ENCODE measurements at regions not wholly inside any gene's neighbourhood (a gene's known extent, or its start where the extent isn't known, plus 50 kb on each side); places are given as distances from the start of the nearest gene placed in this dataset.
A peak's percentile ranks its signal among the peaks of the same experiment; 100 is the strongest.

DNA sequence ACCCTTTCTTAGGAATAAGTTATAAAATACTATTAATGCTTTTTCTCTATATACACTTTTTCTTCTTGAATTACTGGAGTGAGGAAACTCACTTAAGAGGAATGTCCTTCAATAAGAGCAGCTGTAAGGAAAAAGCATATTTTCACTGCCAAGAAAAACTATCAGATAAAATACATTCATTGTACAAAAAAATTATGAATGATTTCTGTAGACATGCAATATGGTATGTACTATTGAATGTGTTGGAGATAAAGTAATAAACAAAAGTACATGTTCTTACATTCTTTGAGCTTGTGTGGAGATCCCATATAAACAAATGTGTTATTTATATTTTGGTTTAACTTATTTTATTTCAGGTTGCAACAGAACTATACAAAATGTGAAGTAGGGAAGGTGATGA lies 241.0 kb upstream of the ZNF717 start:
- DNase-seq (ENCODE audit: low read depth): peak; percentile 18
- no peak overlapping the region for H3K4me3 ChIP-seq (replicated peaks; ENCODE audit: low read depth, low read length)
- TF ChIP-seq, protein P1, sequence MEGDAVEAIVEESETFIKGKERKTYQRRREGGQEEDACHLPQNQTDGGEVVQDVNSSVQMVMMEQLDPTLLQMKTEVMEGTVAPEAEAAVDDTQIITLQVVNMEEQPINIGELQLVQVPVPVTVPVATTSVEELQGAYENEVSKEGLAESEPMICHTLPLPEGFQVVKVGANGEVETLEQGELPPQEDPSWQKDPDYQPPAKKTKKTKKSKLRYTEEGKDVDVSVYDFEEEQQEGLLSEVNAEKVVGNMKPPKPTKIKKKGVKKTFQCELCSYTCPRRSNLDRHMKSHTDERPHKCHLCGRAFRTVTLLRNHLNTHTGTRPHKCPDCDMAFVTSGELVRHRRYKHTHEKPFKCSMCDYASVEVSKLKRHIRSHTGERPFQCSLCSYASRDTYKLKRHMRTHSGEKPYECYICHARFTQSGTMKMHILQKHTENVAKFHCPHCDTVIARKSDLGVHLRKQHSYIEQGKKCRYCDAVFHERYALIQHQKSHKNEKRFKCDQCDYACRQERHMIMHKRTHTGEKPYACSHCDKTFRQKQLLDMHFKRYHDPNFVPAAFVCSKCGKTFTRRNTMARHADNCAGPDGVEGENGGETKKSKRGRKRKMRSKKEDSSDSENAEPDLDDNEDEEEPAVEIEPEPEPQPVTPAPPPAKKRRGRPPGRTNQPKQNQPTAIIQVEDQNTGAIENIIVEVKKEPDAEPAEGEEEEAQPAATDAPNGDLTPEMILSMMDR (IDR thresholded peaks at IDR 0.05; ENCODE audit: low read length, missing control alignments): no peak

DNA sequence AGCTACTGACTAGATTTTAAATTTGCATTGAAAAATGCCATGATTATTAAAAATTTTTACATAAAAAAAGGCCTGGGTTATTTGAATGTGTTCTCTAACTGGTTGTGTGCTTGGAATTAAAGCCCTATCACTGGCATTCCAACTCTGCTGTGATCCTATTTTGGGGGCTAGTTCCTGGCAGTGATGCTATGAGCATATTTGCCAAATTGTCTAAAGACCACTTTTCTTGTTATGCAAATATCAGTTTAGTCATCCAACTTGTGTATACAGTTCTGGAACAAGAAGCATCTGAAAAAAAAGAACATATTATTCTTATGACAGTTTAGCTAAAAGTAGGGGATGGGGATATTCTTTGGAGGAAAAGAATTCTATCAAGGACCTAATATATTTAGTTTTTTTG lies 243.4 kb upstream of the ZNF717 start:
- H3K4me3 ChIP-seq (replicated peaks; ENCODE audit: low read depth, low read length): no peak overlapping the region
- DNase-seq (ENCODE audit: low read depth): no peak
- TF ChIP-seq, protein P1 (IDR thresholded peaks at IDR 0.05; ENCODE audit: low read length, missing control alignments): no peak

DNA sequence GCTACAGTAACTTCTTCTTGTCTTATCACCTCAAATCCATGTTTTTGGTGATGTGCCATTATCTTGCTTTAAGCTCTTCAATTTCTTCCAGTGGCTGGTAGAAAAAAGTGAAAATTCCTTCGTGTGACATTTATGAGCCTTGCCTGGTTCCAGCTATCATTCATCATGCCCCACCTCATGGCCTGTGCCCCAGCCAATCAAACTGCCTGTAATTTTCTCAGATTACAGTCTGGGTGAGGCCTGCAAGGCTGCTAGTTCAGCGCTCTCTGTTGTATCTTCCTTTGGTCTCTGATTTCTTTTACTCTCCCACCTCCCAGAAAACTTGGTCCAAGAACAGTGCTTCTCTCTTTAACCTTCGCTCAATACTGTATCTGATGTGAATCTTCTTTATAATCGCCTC lies 249.3 kb upstream of the ZNF717 start:
- TF ChIP-seq, protein P1 (IDR thresholded peaks at IDR 0.05; ENCODE audit: low read length, missing control alignments): no peak
- DNase-seq (ENCODE audit: low read depth): no peak
- no peak overlapping the region for H3K4me3 ChIP-seq (replicated peaks; ENCODE audit: low read depth, low read length)

DNA sequence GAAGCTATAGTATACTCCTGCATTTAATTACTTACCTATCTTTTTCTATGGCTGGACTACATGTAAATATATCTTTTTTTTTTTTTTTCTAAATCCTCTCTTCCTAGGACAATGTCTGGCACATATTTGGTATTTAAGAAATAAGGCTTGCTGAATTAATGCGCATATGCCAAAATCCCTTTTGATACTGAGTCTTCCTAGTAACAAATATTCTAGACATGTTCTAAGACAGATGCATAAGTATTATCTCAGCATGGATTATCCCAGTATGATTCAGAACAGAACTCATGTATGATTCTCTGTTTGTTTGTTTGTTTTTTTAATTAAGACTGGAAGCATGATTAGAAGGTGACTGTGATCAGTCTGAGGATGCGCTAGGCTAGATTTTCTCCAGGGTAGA lies 249.8 kb upstream of the ZNF717 start:
- TF ChIP-seq, protein P1 (IDR thresholded peaks at IDR 0.05; ENCODE audit: low read length, missing control alignments): no peak
- DNase-seq (ENCODE audit: low read depth): no peak
- no peak overlapping the region for H3K4me3 ChIP-seq (replicated peaks; ENCODE audit: low read depth, low read length)

DNA sequence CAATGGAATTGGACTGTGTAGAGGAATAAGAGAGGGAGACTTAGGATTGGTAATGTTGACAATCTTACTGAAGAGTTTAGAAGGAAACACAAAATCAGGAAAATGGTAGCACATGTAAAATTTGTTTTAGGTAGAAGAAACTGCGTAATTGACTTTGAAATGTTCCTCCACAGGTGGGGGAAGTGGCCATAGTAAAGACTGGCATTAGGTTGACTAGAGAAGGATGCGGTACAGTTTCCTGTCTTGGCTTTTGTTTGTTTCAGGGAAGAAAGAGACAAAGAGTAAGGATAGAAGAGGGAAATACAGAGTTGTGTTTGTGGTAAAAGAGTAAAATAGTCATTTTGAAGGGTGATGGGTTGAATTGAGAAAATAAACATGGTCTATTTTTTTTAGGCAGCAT lies 253.6 kb upstream of the ZNF717 start:
- TF ChIP-seq, protein P1 (IDR thresholded peaks at IDR 0.05; ENCODE audit: low read length, missing control alignments): no peak
- no peak for DNase-seq (ENCODE audit: low read depth)
- no peak overlapping the region for H3K4me3 ChIP-seq (replicated peaks; ENCODE audit: low read depth, low read length)

DNA sequence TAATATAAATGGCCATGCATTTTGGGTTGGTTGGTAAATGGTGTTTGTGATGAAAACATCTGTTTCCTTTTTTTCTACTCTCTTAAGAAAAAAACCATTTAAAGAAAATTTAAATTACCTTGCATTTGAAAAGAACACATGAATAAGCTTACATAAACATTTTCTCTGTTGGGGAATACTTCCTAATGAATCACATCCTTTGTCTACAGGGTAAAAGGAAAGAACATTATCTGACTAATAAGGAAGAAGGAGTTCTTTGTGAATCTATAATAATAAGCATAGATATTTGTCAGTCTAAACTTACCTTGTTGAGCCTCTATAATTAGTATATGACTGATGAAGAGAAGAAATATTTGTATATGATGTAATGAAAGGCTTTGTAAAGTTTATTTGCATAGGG lies 254.1 kb upstream of the ZNF717 start:
- no peak for DNase-seq (ENCODE audit: low read depth)
- H3K4me3 ChIP-seq (replicated peaks; ENCODE audit: low read depth, low read length): no peak overlapping the region
- TF ChIP-seq, protein P1 (IDR thresholded peaks at IDR 0.05; ENCODE audit: low read length, missing control alignments): no peak

DNA sequence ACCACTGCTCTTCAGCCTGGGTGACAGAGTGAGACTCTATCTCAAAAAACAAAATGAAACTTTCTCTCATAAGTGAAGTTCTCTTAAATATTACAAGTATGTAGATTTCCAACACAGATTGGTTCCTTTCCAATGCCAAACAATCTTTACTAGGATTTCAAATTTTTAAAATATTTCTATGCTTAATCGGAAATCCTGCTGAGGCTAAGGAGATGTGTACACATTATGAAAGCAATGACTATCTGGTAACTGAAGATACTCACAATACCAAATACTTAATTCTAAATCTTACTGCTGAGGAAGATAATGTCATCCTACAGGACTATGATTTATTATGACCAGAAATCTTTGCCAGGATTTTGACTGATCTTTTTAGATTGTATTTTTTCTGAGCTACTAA lies 255.6 kb upstream of the ZNF717 start:
- peak; percentile 22 for DNase-seq (ENCODE audit: low read depth)

More for the DNA sequence above, 255.6 kb upstream of the ZNF717 start:
- no peak overlapping the region for H3K4me3 ChIP-seq (replicated peaks; ENCODE audit: low read depth, low read length)
- TF ChIP-seq, protein P1 (IDR thresholded peaks at IDR 0.05; ENCODE audit: low read length, missing control alignments): no peak
